Natural killer cell treated with Interleukin-12 subunit alpha and Interleukin-12 subunit beta and Interleukin-15 and Interleukin-18, amount 100 ng/mL, for 72 hours (primary cell): ENCODE measurements at regions not wholly inside any gene's neighbourhood (a gene's known extent, or its start where the extent isn't known, plus 50 kb on each side); places are given as distances from the start of the nearest gene placed in this dataset.
A peak's percentile ranks its signal among the peaks of the same experiment; 100 is the strongest.

Experiments
- ATAC-seq, 2 donors: fragments of 150-1000 bp; cut with Tn5 transposase in 1 of 2; sonication (Bioruptor Pico), chemical (Tn5 transposase) in 1 of 2; 2 replicates each; pipeline ENCODE4 v1.10.0; 2021
- DNase-seq: peaks from one replicate; pipeline ENCODE4 v3.0.0; 2022; ENCODE audit warnings: low spot score
- H3K27ac Mint-ChIP-seq, 2 donors: 1 replicate in 1 of 2; 2 replicates in 1 of 2; pipeline ENCODE4 v1.8.0; 2022; ENCODE audit warnings: mixed read lengths in 2 of 2, mild to moderate bottlenecking in 1 of 2, moderate library complexity in 1 of 2
- H3K27me3 Mint-ChIP-seq, 2 donors: 1 replicate in 1 of 2; 2 replicates in 1 of 2; pipeline ENCODE4 v1.8.0; 2022; ENCODE audit warnings: mixed read lengths in 2 of 2
- H3K36me3 Mint-ChIP-seq: one replicate; pipeline ENCODE4 v1.8.0; 2022; ENCODE audit warnings: mixed read lengths
- H3K4me1 Mint-ChIP-seq, 2 donors: 1 replicate in 1 of 2; 2 replicates in 1 of 2; pipeline ENCODE4 v1.8.0; 2022; ENCODE audit warnings: low read depth in 2 of 2, mixed read lengths in 2 of 2, mild to moderate bottlenecking in 1 of 2
- H3K4me3 Mint-ChIP-seq: one replicate; pipeline ENCODE4 v1.8.0; 2022; ENCODE audit warnings: mixed read lengths
- H3K9me3 Mint-ChIP-seq: 2 replicates; pipeline ENCODE4 v1.8.0; 2022; ENCODE audit warnings: mixed read lengths

- DNase-seq (no peak), ATAC-seq (peak in 1 of 2 donors; percentile 29)
- no peaks in the 10 kb centered on the region for H3K36me3 Mint-ChIP-seq
- peaks cover 21 to 54% of the 10 kb centered on the region in 2 donors for H3K27me3 Mint-ChIP-seq
- no peak overlapping the region for H3K4me3 Mint-ChIP-seq
- no peaks in the 10 kb centered on the region for H3K9me3 Mint-ChIP-seq
- H3K4me1 Mint-ChIP-seq = no peaks in the 10 kb centered on the region
- H3K27ac Mint-ChIP-seq = no peak overlapping the region
Measured at GRCh38 chr2:237180987-237181386, 95.3 kb downstream of the COPS8 start.

- ATAC-seq (no peak), DNase-seq (no peak)
- Mint-ChIP-seq H3K9me3 (no peaks in the 10 kb centered on the region), H3K27ac (no peak overlapping the region), H3K27me3 (peaks cover 25 to 58% of the 10 kb centered on the region in 2 donors), H3K4me3 (no peak overlapping the region), H3K36me3 (no peaks in the 10 kb centered on the region), H3K4me1 (no peaks in the 10 kb centered on the region)
Measured at GRCh38 chr2:237181844-237182243, 96.2 kb downstream of the COPS8 start.

DNA sequence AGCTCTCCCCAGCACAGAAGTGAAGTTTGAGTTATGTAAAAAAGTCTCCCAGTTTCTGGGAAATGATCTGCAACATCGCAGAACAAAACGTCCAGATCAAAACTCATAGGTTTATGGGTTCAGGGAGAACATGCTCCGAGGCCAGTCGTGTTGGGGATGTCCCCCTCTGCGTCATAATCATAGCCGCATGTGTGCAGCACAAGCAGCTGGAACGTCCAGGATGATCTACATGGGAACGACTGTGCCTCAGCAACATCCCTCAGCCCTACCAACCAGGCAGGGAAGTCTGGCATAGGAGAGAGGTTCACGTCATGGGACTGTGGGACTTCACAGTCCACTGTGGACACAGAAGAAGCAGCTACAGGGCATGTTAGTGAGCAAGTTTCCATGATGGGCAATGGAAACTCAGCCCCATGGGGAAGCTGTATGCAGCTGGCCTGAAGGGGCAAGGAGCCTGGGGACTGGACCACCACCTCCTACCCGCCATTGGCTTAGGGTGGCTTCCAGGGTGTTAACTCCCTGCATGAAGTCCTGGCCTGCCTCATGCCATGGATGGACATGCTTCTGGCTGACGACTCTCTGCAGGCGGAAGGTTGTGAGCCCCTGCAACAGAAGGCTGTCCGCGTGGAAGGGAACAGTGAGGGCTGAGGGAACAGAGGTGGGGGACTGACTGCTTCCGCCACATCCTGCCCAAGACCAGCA is 96.9 kb downstream of the COPS8 start:
- Mint-ChIP-seq H3K9me3 (no peaks in the 10 kb centered on the region), H3K36me3 (no peaks in the 10 kb centered on the region), H3K27ac (no peak overlapping the region), H3K27me3 (peaks cover 25 to 52% of the 10 kb centered on the region in 2 donors), H3K4me1 (no peaks in the 10 kb centered on the region), H3K4me3 (no peak overlapping the region)
- DNase-seq (no peak), ATAC-seq (peak in 1 of 2 donors; percentile 36)

GRCh38 chr2:237184192-237184918 is 98.7 kb downstream of the COPS8 start:
- no peaks in the 10 kb centered on the region for H3K36me3 Mint-ChIP-seq
- DNase-seq (no peak), ATAC-seq (no peak)
- H3K27ac Mint-ChIP-seq = no peak overlapping the region
- H3K4me1 Mint-ChIP-seq = no peaks in the 10 kb centered on the region
- no peaks in the 10 kb centered on the region for H3K9me3 Mint-ChIP-seq
- peaks cover 25 to 43% of the 10 kb centered on the region in 2 donors for H3K27me3 Mint-ChIP-seq
- H3K4me3 Mint-ChIP-seq = no peak overlapping the region

GRCh38 chr2:237184919-237185552 is 99.3 kb downstream of the COPS8 start:
- peaks cover 25 to 40% of the 10 kb centered on the region in 2 donors for H3K27me3 Mint-ChIP-seq
- no peak overlapping the region for H3K4me3 Mint-ChIP-seq
- H3K4me1 Mint-ChIP-seq = no peaks in the 10 kb centered on the region
- DNase-seq = no peak
- ATAC-seq = no peak
- H3K9me3 Mint-ChIP-seq = no peaks in the 10 kb centered on the region
- no peak overlapping the region for H3K27ac Mint-ChIP-seq
- H3K36me3 Mint-ChIP-seq = no peaks in the 10 kb centered on the region

DNA sequence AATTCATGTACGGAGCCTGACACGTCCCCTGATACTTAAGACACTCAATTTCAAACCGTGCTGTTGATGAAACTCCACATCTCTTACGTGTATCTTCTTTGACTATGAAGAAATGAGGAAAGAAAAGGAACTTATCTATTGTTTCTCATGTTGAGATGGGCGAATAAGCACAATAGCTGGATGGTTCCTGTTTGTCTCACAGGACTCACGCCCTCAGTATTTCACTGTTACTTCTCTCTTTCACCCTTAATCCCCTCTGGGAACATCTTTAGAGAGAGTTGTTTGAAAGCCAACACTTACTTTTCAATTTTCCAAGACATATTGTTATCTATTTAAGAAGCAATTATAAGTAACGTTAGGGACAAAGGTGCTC is 99.8 kb downstream of the COPS8 start:
- Mint-ChIP-seq H3K4me1 (no peaks in the 10 kb centered on the region), H3K27me3 (peaks cover 25 to 40% of the 10 kb centered on the region in 2 donors), H3K27ac (no peak overlapping the region), H3K4me3 (no peak overlapping the region), H3K9me3 (no peaks in the 10 kb centered on the region), H3K36me3 (no peaks in the 10 kb centered on the region)
- no peak for ATAC-seq
- no peak for DNase-seq

GRCh38 chr2:237189799-237190198 is 104.1 kb downstream of the COPS8 start:
- Mint-ChIP-seq H3K9me3 (no peaks in the 10 kb centered on the region), H3K27ac (no peak overlapping the region), H3K4me1 (no peaks in the 10 kb centered on the region), H3K36me3 (no peaks in the 10 kb centered on the region), H3K4me3 (no peak overlapping the region), H3K27me3 (peaks cover 9 to 25% of the 10 kb centered on the region in 2 donors)
- ATAC-seq (no peak), DNase-seq (no peak)

- Mint-ChIP-seq H3K4me3 (no peak overlapping the region), H3K27ac (no peak overlapping the region), H3K4me1 (no peaks in the 10 kb centered on the region), H3K9me3 (no peaks in the 10 kb centered on the region), H3K27me3 (peaks cover 7 to 17% of the 10 kb centered on the region in 2 donors), H3K36me3 (no peaks in the 10 kb centered on the region)
- DNase-seq (no peak), ATAC-seq (no peak)
Measured at GRCh38 chr2:237190966-237191713, 105.5 kb downstream of the COPS8 start.

DNA sequence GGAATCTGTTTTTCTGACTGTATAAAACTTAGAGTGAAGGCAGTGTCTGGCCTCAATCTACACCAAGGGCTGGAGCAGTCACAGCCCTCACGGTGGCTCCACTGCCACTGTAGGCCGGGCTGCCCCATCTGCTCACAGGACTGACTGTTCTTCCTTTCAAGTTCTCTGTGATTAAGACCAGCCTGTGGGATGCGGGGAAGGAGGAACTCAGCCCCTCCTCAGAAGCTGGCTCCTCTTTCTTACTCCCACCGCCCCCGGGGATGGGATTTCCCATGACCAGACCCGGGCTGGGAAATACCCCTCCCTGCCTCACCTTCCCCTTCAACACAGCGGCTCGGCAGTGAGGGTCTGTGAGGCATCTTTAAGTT is 106.0 kb downstream of the COPS8 start:
- DNase-seq = no peak
- no peak for ATAC-seq
- no peak overlapping the region for H3K27ac Mint-ChIP-seq
- no peaks in the 10 kb centered on the region for H3K36me3 Mint-ChIP-seq
- H3K4me1 Mint-ChIP-seq = no peaks in the 10 kb centered on the region
- no peak overlapping the region for H3K4me3 Mint-ChIP-seq
- H3K9me3 Mint-ChIP-seq = no peaks in the 10 kb centered on the region
- H3K27me3 Mint-ChIP-seq = peaks cover 4 to 11% of the 10 kb centered on the region in 2 donors

- Mint-ChIP-seq H3K27ac (no peak overlapping the region), H3K9me3 (no peaks in the 10 kb centered on the region), H3K4me1 (no peaks in the 10 kb centered on the region), H3K36me3 (no peaks in the 10 kb centered on the region), H3K4me3 (no peak overlapping the region), H3K27me3 (peaks cover 6 to 7% of the 10 kb centered on the region in 2 donors)
- peak in 1 of 2 donors; percentile 41 for ATAC-seq
- DNase-seq = no peak
Measured at GRCh38 chr2:237192881-237193280, 107.2 kb downstream of the COPS8 start.

DNA sequence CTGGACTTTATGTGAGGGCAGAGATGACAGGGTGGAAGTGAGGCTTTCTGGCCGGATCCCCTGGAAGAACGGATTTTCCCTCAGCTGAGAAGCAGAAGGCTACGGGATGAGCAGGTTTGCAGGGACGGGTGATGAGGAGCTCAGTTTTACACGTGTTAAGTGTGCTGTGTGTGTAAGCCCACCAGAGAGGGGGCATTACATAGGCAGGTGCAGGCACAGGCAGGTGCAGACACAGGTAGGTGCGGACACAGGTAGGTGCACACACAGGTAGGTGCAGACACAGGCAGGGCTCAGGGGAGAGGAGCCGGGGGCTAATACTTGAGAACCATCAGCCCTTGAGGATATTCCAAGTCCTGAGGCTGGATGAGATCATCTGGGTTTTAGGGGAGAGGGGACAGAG is 107.7 kb downstream of the COPS8 start:
- no peaks in the 10 kb centered on the region for H3K4me1 Mint-ChIP-seq
- ATAC-seq = peak; percentile 7 to 46
- H3K4me3 Mint-ChIP-seq = no peak overlapping the region

DNA sequence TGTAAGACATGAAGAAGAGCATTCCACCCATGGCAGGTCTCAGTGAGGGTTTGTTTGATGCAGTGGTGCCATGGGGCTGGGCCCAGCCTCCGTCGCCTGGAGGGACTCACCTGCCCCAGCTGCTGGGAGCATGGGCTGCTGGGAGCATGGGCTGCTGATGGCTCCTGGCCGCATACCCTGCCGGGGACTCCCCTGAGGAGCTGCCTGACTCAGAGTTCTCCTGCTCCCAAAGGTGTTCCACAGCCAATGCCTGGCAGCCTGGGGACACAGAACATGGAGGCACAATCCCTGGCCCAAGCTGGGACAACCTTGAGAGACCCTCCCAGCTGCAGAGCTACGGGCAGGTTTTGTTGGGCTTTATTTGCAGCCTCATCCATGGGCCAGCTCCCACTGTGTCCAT is 108.4 kb downstream of the COPS8 start:
- Mint-ChIP-seq H3K9me3 (no peaks in the 10 kb centered on the region), H3K4me1 (no peaks in the 10 kb centered on the region), H3K27ac (no peak overlapping the region), H3K4me3 (no peak overlapping the region), H3K36me3 (no peaks in the 10 kb centered on the region), H3K27me3 (peaks cover 6 to 7% of the 10 kb centered on the region in 2 donors)
- DNase-seq = no peak
- peak; percentile 25 to 35 for ATAC-seq

More for the DNA sequence above, 107.7 kb downstream of the COPS8 start:
- H3K27me3 Mint-ChIP-seq = peaks cover 6 to 7% of the 10 kb centered on the region in 2 donors
- no peaks in the 10 kb centered on the region for H3K36me3 Mint-ChIP-seq
- no peaks in the 10 kb centered on the region for H3K9me3 Mint-ChIP-seq
- H3K27ac Mint-ChIP-seq = no peak overlapping the region
- DNase-seq = no peak

DNA sequence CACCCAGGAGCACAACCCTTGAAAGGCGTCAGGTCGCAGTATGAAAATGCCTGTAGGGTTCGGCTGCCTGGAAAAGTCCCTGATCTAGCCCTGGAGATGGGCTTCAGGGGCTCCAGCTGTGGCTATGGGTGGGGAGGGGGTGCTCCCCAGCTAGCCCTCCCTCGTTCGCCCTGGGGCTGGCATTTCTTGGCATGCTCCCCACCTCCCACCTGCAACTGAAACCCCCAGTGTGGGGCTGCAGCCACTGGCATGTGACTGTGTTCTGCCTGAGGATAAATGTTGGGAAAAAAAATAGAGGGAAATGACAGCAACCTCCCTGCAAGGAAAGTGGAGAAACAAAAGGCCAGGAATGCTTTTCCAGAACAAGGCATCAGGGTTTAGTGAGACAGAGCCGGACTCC is 109.2 kb downstream of the COPS8 start:
- Mint-ChIP-seq H3K9me3 (no peaks in the 10 kb centered on the region), H3K4me1 (no peaks in the 10 kb centered on the region), H3K36me3 (no peaks in the 10 kb centered on the region), H3K27me3 (peaks cover 6 to 7% of the 10 kb centered on the region in 2 donors), H3K4me3 (no peak overlapping the region), H3K27ac (no peak overlapping the region)
- ATAC-seq (no peak), DNase-seq (no peak)
